ENCODE measurements at regions not wholly inside any gene's neighbourhood (a gene's known extent, or its start where the extent isn't known, plus 50 kb on each side); places are given as distances from the start of the nearest gene placed in this dataset.

- Histone ChIP-seq H3K36me3 (no peaks in the 10 kb centered on the region), H3K9me3 (no peaks in the 10 kb centered on the region), H3K4me1 (peaks cover 0 to 20% (median 5%) of the 10 kb centered on the region in 4 donors), H3K4me3 (no peak overlapping the region), H3K27me3 (no peaks in the 10 kb centered on the region), H3K27ac (no peak overlapping the region)
- DNase-seq = no peak
- intact Hi-C loops (cut with DNase I; ENCODE audit: low total_unique reads) = no loop called here
- no peak for TF ChIP-seq CTCF (IDR thresholded peaks at IDR 0.05)
Measured at GRCh38 chr1:80891871-80892270, 908.9 kb upstream of the ADGRL2 start.

GRCh38 chr1:80882553-80882952 is 918.2 kb upstream of the ADGRL2 start:
- Histone ChIP-seq H3K9me3 (no peaks in the 10 kb centered on the region), H3K4me3 (no peak overlapping the region), H3K4me1 (no peaks in the 10 kb centered on the region), H3K27me3 (no peaks in the 10 kb centered on the region), H3K27ac (no peak overlapping the region), H3K36me3 (no peaks in the 10 kb centered on the region)
- intact Hi-C loops (cut with DNase I; ENCODE audit: low total_unique reads) = no loop called here
- no peak for DNase-seq
- TF ChIP-seq CTCF (IDR thresholded peaks at IDR 0.05) = no peak

GRCh38 chr1:80878343-80878742 is 922.4 kb upstream of the ADGRL2 start:
- no peak for TF ChIP-seq CTCF (IDR thresholded peaks at IDR 0.05)
- no peaks in the 10 kb centered on the region for H3K36me3 ChIP-seq
- no peaks in the 10 kb centered on the region for H3K9me3 ChIP-seq
- H3K4me1 ChIP-seq = no peaks in the 10 kb centered on the region
- intact Hi-C loops (cut with DNase I; ENCODE audit: low total_unique reads) = no loop called here
- H3K4me3 ChIP-seq = no peak overlapping the region
- no peaks in the 10 kb centered on the region for H3K27me3 ChIP-seq
- DNase-seq = no peak
- no peak overlapping the region for H3K27ac ChIP-seq

DNA sequence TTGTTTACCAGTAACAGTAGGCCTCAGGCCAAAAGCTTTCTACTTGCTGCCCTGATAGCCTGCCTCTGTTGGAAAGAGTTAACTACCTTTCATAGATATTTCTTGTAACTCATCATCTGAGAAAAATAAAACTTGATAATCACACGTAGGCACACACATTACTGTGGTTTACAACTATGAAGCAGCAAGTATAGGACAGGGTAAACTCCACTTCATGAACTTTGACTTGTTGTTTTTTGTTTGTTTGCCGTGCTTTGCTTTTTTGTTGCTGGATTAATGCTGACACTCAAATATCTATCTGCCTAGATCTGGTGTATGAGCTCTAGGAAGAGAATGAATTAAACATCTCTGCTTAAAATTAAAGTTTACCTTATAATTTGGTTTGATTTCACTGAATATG is 924.7 kb upstream of the ADGRL2 start:
- Histone ChIP-seq H3K27me3 (no peaks in the 10 kb centered on the region), H3K4me1 (no peaks in the 10 kb centered on the region), H3K4me3 (no peak overlapping the region), H3K27ac (no peak overlapping the region), H3K9me3 (no peaks in the 10 kb centered on the region), H3K36me3 (no peaks in the 10 kb centered on the region)
- intact Hi-C loops (cut with DNase I; ENCODE audit: low total_unique reads) = no loop called here
- no peak for TF ChIP-seq CTCF (IDR thresholded peaks at IDR 0.05)
- DNase-seq = no peak

GRCh38 chr1:80869299-80869698 is 931.4 kb upstream of the ADGRL2 start:
- no peak for DNase-seq
- no peak overlapping the region for H3K27ac ChIP-seq
- H3K9me3 ChIP-seq = no peaks in the 10 kb centered on the region
- no peaks in the 10 kb centered on the region for H3K27me3 ChIP-seq
- no peaks in the 10 kb centered on the region for H3K36me3 ChIP-seq
- no peaks in the 10 kb centered on the region for H3K4me1 ChIP-seq
- intact Hi-C loops (cut with DNase I; ENCODE audit: low total_unique reads) = no loop called here
- TF ChIP-seq CTCF (IDR thresholded peaks at IDR 0.05) = no peak
- H3K4me3 ChIP-seq = no peak overlapping the region

DNA sequence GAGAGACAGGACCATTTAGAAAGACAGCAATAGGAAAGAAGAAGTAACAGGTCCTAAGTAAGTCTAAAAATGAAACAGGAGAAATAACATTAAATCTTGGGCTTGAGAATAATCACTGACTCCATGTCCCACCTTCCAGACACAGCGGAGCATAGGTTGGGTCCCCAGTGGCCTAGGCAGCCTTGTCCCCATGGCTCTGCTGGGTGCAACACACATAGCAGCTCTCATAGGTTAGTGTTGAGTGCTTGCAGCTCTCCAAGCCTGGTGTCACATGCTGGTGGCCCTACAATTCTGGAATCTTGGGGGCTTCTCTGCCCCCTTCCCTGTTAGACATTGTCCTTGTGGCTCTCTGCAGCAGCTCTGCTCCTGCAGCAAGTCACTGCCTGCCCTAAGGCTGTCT is 952.8 kb upstream of the ADGRL2 start:
- H3K36me3 ChIP-seq = no peaks in the 10 kb centered on the region
- DNase-seq = no peak
- TF ChIP-seq CTCF (IDR thresholded peaks at IDR 0.05) = no peak
- no peak overlapping the region for H3K4me3 ChIP-seq
- no peaks in the 10 kb centered on the region for H3K9me3 ChIP-seq
- H3K27me3 ChIP-seq = no peaks in the 10 kb centered on the region
- H3K27ac ChIP-seq = no peak overlapping the region
- intact Hi-C loops (cut with DNase I; ENCODE audit: low total_unique reads) = no loop called here
- H3K4me1 ChIP-seq = no peaks in the 10 kb centered on the region

Data from tibial artery (tissue), 4 donors.